WI38 (cell line): ENCODE measurements at regions not wholly inside any gene's neighbourhood (a gene's known extent, or its start where the extent isn't known, plus 50 kb on each side); places are given as distances from the start of the nearest gene placed in this dataset.

Experiments
- H3K4me3 ChIP-seq: 2 replicates; pipeline ENCODE4 v1.5.1; 2011; ENCODE audit warnings: low read depth, mild to moderate bottlenecking, control low read depth, low read length
- CTCF ChIP-seq: IDR thresholded peaks from 2 replicates; pipeline ENCODE4 v1.5.1; 2012; ENCODE audit warnings: low read depth, mild to moderate bottlenecking, control low read depth, low read length

GRCh38 chr14:87268997-87269396, 724.0 kb downstream of the GALC start:
- H3K4me3 ChIP-seq, result no peak overlapping the region
- no peak for TF ChIP-seq CTCF

GRCh38 chr14:87264796-87265195, 728.2 kb downstream of the GALC start:
- H3K4me3 ChIP-seq, result no peak overlapping the region
- TF ChIP-seq CTCF, result no peak

- no peak for TF ChIP-seq CTCF
- H3K4me3 ChIP-seq, result no peak overlapping the region
Observed at GRCh38 chr14:87264272-87264785, 728.7 kb downstream of the GALC start.

- TF ChIP-seq CTCF, result no peak
- no peak overlapping the region for H3K4me3 ChIP-seq
Observed at GRCh38 chr14:87261621-87262020, 731.4 kb downstream of the GALC start.

- no peak overlapping the region for H3K4me3 ChIP-seq
- no peak for TF ChIP-seq CTCF
Observed at GRCh38 chr14:87260460-87260859, 732.5 kb downstream of the GALC start.

- no peak for TF ChIP-seq CTCF
Observed at GRCh38 chr14:87257421-87257820, 735.6 kb downstream of the GALC start.

GRCh38 chr14:87255058-87255457, 737.9 kb downstream of the GALC start:
- no peak overlapping the region for H3K4me3 ChIP-seq
- no peak for TF ChIP-seq CTCF

More at GRCh38 chr14:87257421-87257820, 735.6 kb downstream of the GALC start:
- no peak overlapping the region for H3K4me3 ChIP-seq
